Keratinocyte (primary cell): ENCODE measurements at regions not wholly inside any gene's neighbourhood (a gene's known extent, or its start where the extent isn't known, plus 50 kb on each side); places are given as distances from the start of the nearest gene placed in this dataset.

Experiments
- DNase-seq: peaks from one replicate; pipeline ENCODE4 v3.0.0-alpha.2; 2011; ENCODE audit warnings: low read depth, missing footprints, low spot score
- FAIRE-seq: peaks from 2 replicates; lab custom pipeline; 2011; peaks lifted over from hg19 to GRCh38; lab: Jason Lieb, UNC
- H2AFZ ChIP-seq: 2 replicates; pipeline ENCODE4 v1.6.0; 2012; ENCODE audit warnings: low read length, control low read depth, inconsistent platforms; ENCODE audit not compliant: control insufficient read depth
- H3K27ac ChIP-seq: 2 replicates; pipeline ENCODE4 v1.5.1; 2011; ENCODE audit warnings: low read length; ENCODE audit not compliant: control insufficient read depth, insufficient read depth
- H3K27me3 ChIP-seq: 3 replicates; pipeline ENCODE4 v1.6.0; 2011; ENCODE audit warnings: low read length; ENCODE audit not compliant: control insufficient read depth, insufficient read depth; ENCODE audit errors: extremely low read depth
- H3K36me3 ChIP-seq, 2 experiments: 2 replicates in 1 of 2; 3 replicates in 1 of 2; pipeline ENCODE4 v1.5.1; 2011; ENCODE audit warnings: low read length in 2 of 2, mild to moderate bottlenecking in 1 of 2; ENCODE audit not compliant: control insufficient read depth in 2 of 2, insufficient read depth in 2 of 2; ENCODE audit errors: extremely low read depth in 1 of 2
- H3K4me1 ChIP-seq: 3 replicates; pipeline ENCODE4 v1.5.1; 2011; ENCODE audit warnings: low read length; ENCODE audit not compliant: control insufficient read depth, insufficient read depth; ENCODE audit errors: extremely low read depth
- H3K4me2 ChIP-seq: 3 replicates; pipeline ENCODE4 v1.6.0; 2011; ENCODE audit warnings: low read depth, low read length; ENCODE audit not compliant: control insufficient read depth, insufficient read depth; ENCODE audit errors: extremely low read depth
- H3K4me3 ChIP-seq, 3 experiments: fragments of 200-600 bp in 1 of 3; sonication (generic) in 1 of 3; 2 replicates in 2 of 3; 3 replicates in 1 of 3; pipeline ENCODE4 v1.5.1; 2011 to 2016; ENCODE audit warnings: low read length in 3 of 3, mild to moderate bottlenecking in 3 of 3, control low read depth in 2 of 3, inconsistent platforms in 1 of 3, low read depth in 1 of 3, mixed read lengths in 1 of 3, mixed run types in 1 of 3, moderate library complexity in 1 of 3; ENCODE audit not compliant: control insufficient read depth in 2 of 3, insufficient read depth in 2 of 3; ENCODE audit errors: extremely low read depth in 1 of 3
- H3K79me2 ChIP-seq: 2 replicates; pipeline ENCODE4 v1.6.0; 2012; ENCODE audit warnings: low read length; ENCODE audit not compliant: control insufficient read depth, insufficient read depth
- H3K9ac ChIP-seq: 3 replicates; pipeline ENCODE4 v1.6.0; 2011; ENCODE audit warnings: low read length; ENCODE audit not compliant: control insufficient read depth, insufficient read depth; ENCODE audit errors: extremely low read depth
- H3K9me1 ChIP-seq: 3 replicates; pipeline ENCODE4 v1.6.0; 2011; ENCODE audit warnings: low read length; ENCODE audit not compliant: control insufficient read depth, insufficient read depth; ENCODE audit errors: extremely low read depth
- H3K9me3 ChIP-seq: 2 replicates; pipeline ENCODE4 v1.5.1; 2012; ENCODE audit warnings: low read depth, low read length; ENCODE audit not compliant: control insufficient read depth
- H4K20me1 ChIP-seq: 3 replicates; pipeline ENCODE4 v1.6.0; 2011; ENCODE audit warnings: low read length; ENCODE audit not compliant: control insufficient read depth, insufficient read depth; ENCODE audit errors: extremely low read depth
- EZH2 ChIP-seq: IDR thresholded peaks from one replicate; pipeline ENCODE4 v1.6.1; 2012; ENCODE audit warnings: inconsistent platforms, mild to moderate bottlenecking, low read length, moderate library complexity
- dilution Hi-C: fragments of 300-500 bp; cut with MboI; formaldehyde crosslinking; loops from one replicate; pipeline ENCODE4 v1.7.0; 2020; ENCODE audit warnings: low sequenced_read_pairs; ENCODE audit not compliant: extremely low pct_ligation_motif_present
- TF ChIP-seq, protein P1 (sequence below), 3 experiments: IDR thresholded peaks in 1 of 3; conservative IDR thresholded peaks in 1 of 3; optimal IDR thresholded peaks in 1 of 3; 2 replicates in 2 of 3; 3 replicates in 1 of 3; pipeline versions ENCODE3 to v1.5.1; 2011; ENCODE audit warnings: low read length in 3 of 3, mild to moderate bottlenecking in 3 of 3, moderate library complexity in 2 of 3, control low read depth in 1 of 3, inconsistent platforms in 1 of 3; ENCODE audit not compliant: insufficient read depth in 2 of 3; ENCODE audit errors: extremely low read depth in 1 of 3

- no peak overlapping the region for H3K9ac ChIP-seq
- no peaks in the 10 kb centered on the region for H3K79me2 ChIP-seq
- no peaks in the 10 kb centered on the region for H4K20me1 ChIP-seq
- H3K36me3 ChIP-seq = no peaks in the 10 kb centered on the region
- H3K9me3 ChIP-seq = no peaks in the 10 kb centered on the region
- no peaks in the 10 kb centered on the region for H3K9me1 ChIP-seq
- H3K27ac ChIP-seq = no peak overlapping the region
- no peak for FAIRE-seq
- no peak for DNase-seq
- no peak for TF ChIP-seq EZH2
- TF ChIP-seq, protein P1, sequence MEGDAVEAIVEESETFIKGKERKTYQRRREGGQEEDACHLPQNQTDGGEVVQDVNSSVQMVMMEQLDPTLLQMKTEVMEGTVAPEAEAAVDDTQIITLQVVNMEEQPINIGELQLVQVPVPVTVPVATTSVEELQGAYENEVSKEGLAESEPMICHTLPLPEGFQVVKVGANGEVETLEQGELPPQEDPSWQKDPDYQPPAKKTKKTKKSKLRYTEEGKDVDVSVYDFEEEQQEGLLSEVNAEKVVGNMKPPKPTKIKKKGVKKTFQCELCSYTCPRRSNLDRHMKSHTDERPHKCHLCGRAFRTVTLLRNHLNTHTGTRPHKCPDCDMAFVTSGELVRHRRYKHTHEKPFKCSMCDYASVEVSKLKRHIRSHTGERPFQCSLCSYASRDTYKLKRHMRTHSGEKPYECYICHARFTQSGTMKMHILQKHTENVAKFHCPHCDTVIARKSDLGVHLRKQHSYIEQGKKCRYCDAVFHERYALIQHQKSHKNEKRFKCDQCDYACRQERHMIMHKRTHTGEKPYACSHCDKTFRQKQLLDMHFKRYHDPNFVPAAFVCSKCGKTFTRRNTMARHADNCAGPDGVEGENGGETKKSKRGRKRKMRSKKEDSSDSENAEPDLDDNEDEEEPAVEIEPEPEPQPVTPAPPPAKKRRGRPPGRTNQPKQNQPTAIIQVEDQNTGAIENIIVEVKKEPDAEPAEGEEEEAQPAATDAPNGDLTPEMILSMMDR (optimal IDR thresholded peaks at IDR 0.05 in 1 of 3, IDR thresholded peaks at IDR 0.05 in 1 of 3, conservative IDR thresholded peaks at IDR 0.05 in 1 of 3; ENCODE audit: extremely low read depth in 1 of 3, insufficient read depth in 2 of 3, low read length in 3 of 3) = no peak
- H3K4me2 ChIP-seq = no peak overlapping the region
- H3K27me3 ChIP-seq = no peaks in the 10 kb centered on the region
- dilution Hi-C loops = no loop called here
- no peak overlapping the region for H3K4me3 ChIP-seq
- no peaks in the 10 kb centered on the region for H3K4me1 ChIP-seq
- no peak overlapping the region for H2AFZ ChIP-seq
These were observed 215.4 kb upstream of the DCN start for GRCh38 chr12:91397866-91398532.

DNA sequence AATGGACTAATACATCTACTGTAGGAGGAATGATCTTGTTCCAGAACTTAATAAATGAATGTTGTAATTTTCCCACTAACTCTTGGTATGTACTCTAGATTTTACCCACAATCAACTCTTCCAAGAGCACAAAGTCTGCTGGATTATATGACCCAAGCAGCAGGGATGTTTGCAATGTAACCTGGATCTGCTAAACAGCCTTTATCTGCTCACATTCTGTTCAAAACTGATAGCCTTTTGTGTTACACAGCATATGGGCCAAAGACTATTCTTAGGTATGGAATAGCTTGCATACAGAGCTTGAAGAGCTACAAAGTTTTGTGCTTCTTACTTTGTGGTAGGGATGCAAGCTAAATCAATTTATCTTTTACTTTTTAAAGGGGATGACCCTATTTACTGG is 213.7 kb upstream of the DCN start:
- no peaks in the 10 kb centered on the region for H3K36me3 ChIP-seq
- DNase-seq (no peak), FAIRE-seq (no peak)
- dilution Hi-C loops = no loop called here
- no peak overlapping the region for H3K4me3 ChIP-seq
- H3K4me1 ChIP-seq = no peaks in the 10 kb centered on the region
- H3K9me3 ChIP-seq = no peaks in the 10 kb centered on the region
- no peak overlapping the region for H3K4me2 ChIP-seq
- TF ChIP-seq, protein P1 (optimal IDR thresholded peaks at IDR 0.05 in 1 of 3, IDR thresholded peaks at IDR 0.05 in 1 of 3, conservative IDR thresholded peaks at IDR 0.05 in 1 of 3; ENCODE audit: extremely low read depth in 1 of 3, insufficient read depth in 2 of 3, low read length in 3 of 3) = no peak
- no peak for TF ChIP-seq EZH2
- H3K79me2 ChIP-seq = no peaks in the 10 kb centered on the region
- H3K27me3 ChIP-seq = no peaks in the 10 kb centered on the region
- no peaks in the 10 kb centered on the region for H3K9me1 ChIP-seq
- H2AFZ ChIP-seq = no peak overlapping the region
- H3K9ac ChIP-seq = no peak overlapping the region
- H3K27ac ChIP-seq = no peak overlapping the region
- no peaks in the 10 kb centered on the region for H4K20me1 ChIP-seq
